ENCODE measurements at regions not wholly inside any gene's neighbourhood (a gene's known extent, or its start where the extent isn't known, plus 50 kb on each side); places are given as distances from the start of the nearest gene placed in this dataset.

- no peaks in the 10 kb centered on the region for H3K9me3 ChIP-seq
- H3K36me3 ChIP-seq: no peaks in the 10 kb centered on the region
- H3K27ac ChIP-seq: no peak overlapping the region
- no peak for TF ChIP-seq POLR2AphosphoS5 (IDR thresholded peaks at IDR 0.05)
- no peak for TF ChIP-seq POLR2A (IDR thresholded peaks at IDR 0.05)
- TF ChIP-seq EP300 (IDR thresholded peaks at IDR 0.05): no peak
- TF ChIP-seq CTCF (IDR thresholded peaks at IDR 0.05): no peak
- WGBS: 82% methylated on average over 7 of the region's 8 CpGs
- H3K4me3 ChIP-seq: no peak overlapping the region
- H3K4me1 ChIP-seq: no peaks in the 10 kb centered on the region
- no peak for DNase-seq (ENCODE audit: low spot score in 2 of 2)
- no peaks in the 10 kb centered on the region for H3K27me3 ChIP-seq
Observed at GRCh38 chr5:31029925-31030324, 163.6 kb upstream of the CDH6 start.

DNA sequence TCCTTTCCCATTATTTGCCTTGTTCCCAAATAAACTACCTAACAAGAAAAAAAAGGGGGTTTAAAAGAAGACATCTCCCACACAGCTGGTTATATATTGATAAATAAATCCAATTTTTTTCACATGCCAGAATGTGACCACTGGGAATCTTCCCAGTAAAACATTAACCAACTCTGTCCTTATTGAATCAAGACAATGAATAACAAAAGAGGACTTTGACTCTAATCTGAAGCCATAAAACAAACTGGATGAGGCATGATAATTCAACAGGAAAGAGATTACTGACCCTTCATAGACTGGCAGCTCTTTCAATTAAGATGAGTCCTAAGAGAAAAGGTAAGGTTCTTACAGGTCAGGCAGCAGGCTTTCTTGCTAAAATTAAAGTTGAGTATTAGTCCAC, 165.8 kb upstream of the CDH6 start:
- Histone ChIP-seq H3K9me3 (no peaks in the 10 kb centered on the region), H3K36me3 (no peaks in the 10 kb centered on the region)
- no peak for TF ChIP-seq CTCF (IDR thresholded peaks at IDR 0.05)
- no peak for TF ChIP-seq POLR2AphosphoS5 (IDR thresholded peaks at IDR 0.05)
- no peak for TF ChIP-seq POLR2A (IDR thresholded peaks at IDR 0.05)
- no peak for TF ChIP-seq EP300 (IDR thresholded peaks at IDR 0.05)

GRCh38 chr5:31023105-31023504, 170.4 kb upstream of the CDH6 start:
- TF ChIP-seq EP300 (IDR thresholded peaks at IDR 0.05) (no peak), POLR2AphosphoS5 (IDR thresholded peaks at IDR 0.05) (no peak), CTCF (IDR thresholded peaks at IDR 0.05) (no peak), POLR2A (IDR thresholded peaks at IDR 0.05) (no peak)
- H3K27ac ChIP-seq: no peak overlapping the region
- WGBS: 58% methylated on average over 3 of the region's 3 CpGs
- H3K27me3 ChIP-seq: no peaks in the 10 kb centered on the region
- no peak overlapping the region for H3K4me3 ChIP-seq
- H3K36me3 ChIP-seq: no peaks in the 10 kb centered on the region
- no peak for DNase-seq (ENCODE audit: low spot score in 2 of 2)
- H3K9me3 ChIP-seq: no peaks in the 10 kb centered on the region
- no peaks in the 10 kb centered on the region for H3K4me1 ChIP-seq

More for the DNA sequence above, 165.8 kb upstream of the CDH6 start:
- Histone ChIP-seq H3K4me1 (no peaks in the 10 kb centered on the region), H3K27ac (no peak overlapping the region), H3K27me3 (no peaks in the 10 kb centered on the region), H3K4me3 (no peak overlapping the region)
- DNase-seq (ENCODE audit: low spot score in 2 of 2): no peak

- no peak for DNase-seq (ENCODE audit: low spot score in 2 of 2)
- no peak for TF ChIP-seq POLR2AphosphoS5 (IDR thresholded peaks at IDR 0.05)
- TF ChIP-seq POLR2A (IDR thresholded peaks at IDR 0.05): no peak
- no peak for TF ChIP-seq CTCF (IDR thresholded peaks at IDR 0.05)
- TF ChIP-seq EP300 (IDR thresholded peaks at IDR 0.05): no peak
- 34% methylated on average over 2 of the region's 2 CpGs for WGBS
Observed at GRCh38 chr5:31021181-31021624, 172.3 kb upstream of the CDH6 start.

GRCh38 chr5:31008231-31008630, 185.3 kb upstream of the CDH6 start:
- Histone ChIP-seq H3K4me3 (no peak overlapping the region), H3K27me3 (no peaks in the 10 kb centered on the region), H3K9me3 (no peaks in the 10 kb centered on the region), H3K27ac (no peak overlapping the region), H3K4me1 (no peaks in the 10 kb centered on the region), H3K36me3 (no peaks in the 10 kb centered on the region)
- no peak for DNase-seq (ENCODE audit: low spot score in 2 of 2)
- 93% methylated on average over 3 of the region's 5 CpGs for WGBS
- TF ChIP-seq CTCF (IDR thresholded peaks at IDR 0.05): no peak
- no peak for TF ChIP-seq POLR2AphosphoS5 (IDR thresholded peaks at IDR 0.05)
- no peak for TF ChIP-seq POLR2A (IDR thresholded peaks at IDR 0.05)
- TF ChIP-seq EP300 (IDR thresholded peaks at IDR 0.05): no peak

More at GRCh38 chr5:31021181-31021624, 172.3 kb upstream of the CDH6 start:
- Histone ChIP-seq H3K36me3 (no peaks in the 10 kb centered on the region), H3K4me1 (no peaks in the 10 kb centered on the region), H3K27ac (no peak overlapping the region), H3K27me3 (no peaks in the 10 kb centered on the region), H3K9me3 (no peaks in the 10 kb centered on the region), H3K4me3 (no peak overlapping the region)
